ENCODE measurements at regions not wholly inside any gene's neighbourhood (a gene's known extent, or its start where the extent isn't known, plus 50 kb on each side); places are given as distances from the start of the nearest gene placed in this dataset.

GRCh38 chr2:109052922-109053321 lies 63.9 kb upstream of the EDAR start:
- POLR2A ChIA-PET, result no interaction called here
- no peak overlapping the region for H3K27ac ChIP-seq
- H3K4me1 ChIP-seq, result no peaks in the 10 kb centered on the region
- ATAC-seq (no peak; a peak in 1 of 6 replicates), FAIRE-seq (no peak), DNase-seq (ENCODE audit: low read depth in 1 of 2, low spot score in 1 of 2) (no peak)
- H3K4me3 ChIP-seq, result no peak overlapping the region
- TF ChIP-seq EHF (CRISPR knock-in tag; IDR thresholded peaks at IDR 0.05) (no peak), GATA3 (IDR thresholded peaks at IDR 0.05; ENCODE audit: borderline replicate concordance) (no peak), SMC3 (IDR thresholded peaks at IDR 0.05) (no peak), FOSL2 (IDR thresholded peaks at IDR 0.05) (no peak), FOSL2 (CRISPR knock-in tag; IDR thresholded peaks at IDR 0.05) (no peak), EP300 (IDR thresholded peaks at IDR 0.05) (no peak), NPAS2 (CRISPR knock-in tag; IDR thresholded peaks at IDR 0.05; ENCODE audit: borderline replicate concordance) (no peak), BHLHE40 (IDR thresholded peaks at IDR 0.05; ENCODE audit: low read depth, low read length) (no peak), TP53 (CRISPR knock-in tag; IDR thresholded peaks at IDR 0.05) (no peak), ATOH8 (CRISPR knock-in tag; IDR thresholded peaks at IDR 0.05; ENCODE audit: low read depth) (no peak), HOXB13 (CRISPR knock-in tag; IDR thresholded peaks at IDR 0.05; ENCODE audit: low read depth) (no peak), ZSCAN20 (CRISPR knock-in tag; IDR thresholded peaks at IDR 0.05) (no peak), CBX8 (IDR thresholded peaks at IDR 0.05) (no peak), ESRRA (IDR thresholded peaks at IDR 0.05; ENCODE audit: borderline replicate concordance, low read length) (no peak), POLR2A (IDR thresholded peaks at IDR 0.05; ENCODE audit: low read length) (no peak), RNF2 (IDR thresholded peaks at IDR 0.05; ENCODE audit: borderline replicate concordance, low read depth) (no peak), POLR2AphosphoS2 (conservative IDR thresholded peaks at IDR 0.05; ENCODE audit: low read length) (no peak)
- H3K9me3 ChIP-seq, result no peaks in the 10 kb centered on the region
- WGBS (ENCODE audit: missing lambda C conversion rate), result 58% methylated on average over 6 of the region's 6 CpGs
- CTCF ChIA-PET, result interaction anchor here (1.1 to 1.2 kb wide), 2 partner anchors 9 to 125 kb away, joined by 3 to 4 read pairs; no protein-coding TSS in a partner anchor
- H3K4me2 ChIP-seq, result no peak overlapping the region

- no peak overlapping the region for H3K4me2 ChIP-seq
- H3K9me3 ChIP-seq, result no peaks in the 10 kb centered on the region
- no peak for ATAC-seq
- TF ChIP-seq RAD21 (conservative IDR thresholded peaks at IDR 0.05 in 1 of 2, IDR thresholded peaks at IDR 0.05 in 1 of 2) (no peak), ZNF302 (CRISPR knock-in tag; IDR thresholded peaks at IDR 0.05) (no peak), POLR2A (IDR thresholded peaks at IDR 0.05; ENCODE audit: low read length) (no peak), ZC3H11A (IDR thresholded peaks at IDR 0.05) (no peak), MAX (IDR thresholded peaks at IDR 0.05) (no peak), ATOH8 (CRISPR knock-in tag; IDR thresholded peaks at IDR 0.05; ENCODE audit: low read depth) (no peak), NR3C1 (IDR thresholded peaks at IDR 0.05) (no peak), NFE2L2 (conservative IDR thresholded peaks at IDR 0.05; ENCODE audit: low read length) (no peak), HOXB13 (CRISPR knock-in tag; IDR thresholded peaks at IDR 0.05; ENCODE audit: low read depth) (no peak), ELK1 (IDR thresholded peaks at IDR 0.05; ENCODE audit: low read depth, low read length) (no peak), CEBPB (IDR thresholded peaks at IDR 0.05) (no peak), RARB (CRISPR knock-in tag; IDR thresholded peaks at IDR 0.05) (no peak), GATA3 (IDR thresholded peaks at IDR 0.05; ENCODE audit: borderline replicate concordance) (no peak), PBX3 (IDR thresholded peaks at IDR 0.05) (no peak), RFX5 (IDR thresholded peaks at IDR 0.05) (no peak), TP53 (CRISPR knock-in tag; IDR thresholded peaks at IDR 0.05) (no peak)
- POLR2A ChIA-PET, result no interaction called here
- FAIRE-seq, result no peak
- CTCF ChIA-PET, result no interaction called here
- no peaks in the 10 kb centered on the region for H3K4me1 ChIP-seq
- no peak for DNase-seq (ENCODE audit: low read depth in 1 of 2, low spot score in 1 of 2)
- no peak overlapping the region for H3K27ac ChIP-seq
- WGBS (ENCODE audit: missing lambda C conversion rate), result 65% methylated on average over 6 of the region's 6 CpGs
- no peak overlapping the region for H3K4me3 ChIP-seq
Observed at GRCh38 chr2:109049022-109049421, 60.0 kb upstream of the EDAR start.

All from A549 (cell line).